K562 (cell line): ENCODE measurements at regions not wholly inside any gene's neighbourhood (a gene's known extent, or its start where the extent isn't known, plus 50 kb on each side); places are given as distances from the start of the nearest gene placed in this dataset.

Experiments used
- ATAC-seq: fragments of 200-7000 bp; cut with Tn5 transposase; 3 replicates; pipeline ENCODE4 v1.9.1; 2020; ENCODE audit warnings: moderate library complexity
- BruUV-seq: library from RNA; stranded (reverse); fragments of 400-500 nt; replicated peaks from 2 replicates; lab custom pipeline; 2021; lab: Mats Ljungman, UMichigan
- CTCF ChIA-PET: fragments of 300-600 bp; formaldehyde crosslinking; extraction: SDS; loops from one replicate; lab custom pipeline; 2021; ENCODE audit warnings: low intra/inter-chr PET ratio; lab: Yijun Ruan, JAX
- POLR2A ChIA-PET: fragments of 300-600, 350-650 bp; sonication (Branson Sonifier 250); formaldehyde crosslinking; extraction: SDS; loops from one replicate; lab custom pipeline; 2021; ENCODE audit warnings: antibody characterized with exemption, inconsistent platforms; lab: Yijun Ruan, JAX
- DNase-seq, 4 experiments: peaks; one replicate each; pipeline versions ENCODE4 v3.0.0 to v3.0.0-alpha.2; 2011 to 2018; ENCODE audit warnings: low spot score in 3 of 4, mixed read lengths in 3 of 4; ENCODE audit errors: extremely low read depth in 1 of 4
- FAIRE-seq: peaks from 2 replicates; lab custom pipeline; 2011; peaks lifted over from hg19 to GRCh38; lab: Jason Lieb, UNC
- H2AFZ ChIP-seq: 2 replicates; pipeline ENCODE4 v1.6.0; 2011; ENCODE audit warnings: low read depth, low read length, control low read depth, inconsistent platforms
- H3K27ac ChIP-seq: fragments of 200-600 bp; 3 replicates; pipeline ENCODE4 v1.8.0; 2011; ENCODE audit warnings: low read depth, mild to moderate bottlenecking, control low read depth, inconsistent platforms, low read length, moderate library complexity, mixed read lengths; ENCODE audit errors: extremely low read depth
- H3K27me3 ChIP-seq, 2 experiments: fragments of 300-600 bp in 1 of 2; 2 replicates in 1 of 2; 3 replicates in 1 of 2; pipeline versions ENCODE4 v1.6.0 to v1.8.0; 2011; ENCODE audit warnings: inconsistent platforms in 2 of 2, low read length in 2 of 2, mild to moderate bottlenecking in 1 of 2, mixed read lengths in 1 of 2, moderate library complexity in 1 of 2; ENCODE audit not compliant: control insufficient read depth in 2 of 2, insufficient read depth in 2 of 2
- H3K36me3 ChIP-seq: fragments of 300-600 bp; 3 replicates; pipeline ENCODE4 v1.8.0; 2011; ENCODE audit warnings: mild to moderate bottlenecking, low read length, inconsistent platforms; ENCODE audit not compliant: control insufficient read depth, insufficient read depth
- H3K4me1 ChIP-seq, 2 experiments: fragments of 200-600 bp in 1 of 2; replicated peaks in 1 of 2; 2 replicates in 1 of 2; 3 replicates in 1 of 2; pipeline versions ENCODE4 v1.5.1 to v1.8.0; 2011; ENCODE audit warnings: inconsistent platforms in 2 of 2, low read length in 2 of 2, mild to moderate bottlenecking in 1 of 2, mixed read lengths in 1 of 2, moderate library complexity in 1 of 2; ENCODE audit not compliant: control insufficient read depth in 2 of 2, insufficient read depth in 2 of 2
- H3K4me2 ChIP-seq: 2 replicates; pipeline ENCODE4 v1.6.1; 2011; ENCODE audit warnings: low read length, control low read depth, inconsistent platforms, mixed read lengths; ENCODE audit not compliant: insufficient read depth
- H3K4me3 ChIP-seq: fragments of 200-600 bp; sonication (generic), shearing (Covaris generic); 2 replicates; pipeline ENCODE4 v1.5.1; 2016; ENCODE audit warnings: control low read depth, inconsistent platforms
- H3K79me2 ChIP-seq: fragments of 200-600 bp; 3 replicates; pipeline ENCODE4 v1.8.0; 2011; ENCODE audit warnings: low read length, inconsistent platforms; ENCODE audit not compliant: control insufficient read depth, insufficient read depth
- H3K9ac ChIP-seq, 2 experiments: 2 replicates each; pipeline versions ENCODE4 v1.6.0 to v1.6.1; 2011; ENCODE audit warnings: low read depth in 2 of 2, low read length in 2 of 2, control low read depth in 1 of 2, inconsistent platforms in 1 of 2, mild to moderate bottlenecking in 1 of 2, mixed read lengths in 1 of 2; ENCODE audit not compliant: insufficient read depth in 1 of 2
- H3K9me1 ChIP-seq: one replicate; pipeline ENCODE4 v1.6.0; 2011; ENCODE audit warnings: inconsistent platforms, mild to moderate bottlenecking, low read length, moderate library complexity; ENCODE audit not compliant: control insufficient read depth, insufficient read depth
- H3K9me3 ChIP-seq: replicated peaks from 2 replicates; pipeline ENCODE4 v1.5.1; 2011; ENCODE audit warnings: low read depth, low read length, inconsistent platforms; ENCODE audit not compliant: control insufficient read depth, insufficient read depth
- H4K20me1 ChIP-seq: replicated peaks from 2 replicates; pipeline ENCODE4 v1.6.1; 2011; ENCODE audit warnings: low read length, inconsistent platforms, mixed read lengths; ENCODE audit not compliant: control insufficient read depth, insufficient read depth
- CBFB ChIP-seq: sonication (generic); formaldehyde crosslinking; IDR thresholded peaks from 2 replicates; pipeline ENCODE4 v1.4.0; 2020; ENCODE audit warnings: mild to moderate bottlenecking, missing genetic modification reagents
- EHMT2 ChIP-seq: fragments of 450-650 bp; IDR thresholded peaks from 2 replicates; pipeline ENCODE4 v1.6.1; 2018; ENCODE audit warnings: antibody characterized with exemption
- FOSL1 ChIP-seq: fragments of 200-800 bp; sonication (Bioruptor generic); conservative IDR thresholded peaks from 2 replicates; pipeline ENCODE4 v1.6.1; 2016; ENCODE audit warnings: missing genetic modification characterization, missing compliant biosample characterization
- GABPA ChIP-seq: fragments of 200-800 bp; sonication (Bioruptor generic); conservative IDR thresholded peaks from 2 replicates; pipeline ENCODE4 v1.6.1; 2016; ENCODE audit warnings: low read depth, missing genetic modification characterization, missing compliant biosample characterization
- MED1 ChIP-seq: sonication (generic); formaldehyde crosslinking; IDR thresholded peaks from 2 replicates; pipeline ENCODE4 v1.8.1; 2023; ENCODE audit warnings: missing genetic modification reagents, borderline replicate concordance
- RNF2 ChIP-seq: sonication (generic); IDR thresholded peaks from 2 replicates; pipeline ENCODE4 v1.6.1; 2016
- SNRNP70 ChIP-seq: fragments of 200-400 bp; formaldehyde crosslinking; optimal IDR thresholded peaks from 2 replicates; pipeline ENCODE3; 2017; ENCODE audit warnings: low read depth, low read length
- TCF7 ChIP-seq: sonication (generic); IDR thresholded peaks from 2 replicates; pipeline ENCODE4 v1.6.1; 2016; ENCODE audit warnings: antibody characterized with exemption, borderline replicate concordance
- ZNF384 ChIP-seq: IDR thresholded peaks from 2 replicates; pipeline ENCODE4 v1.6.1; 2012; ENCODE audit warnings: low read depth, low read length, improper control_type of control experiment
- ZZZ3 ChIP-seq: fragments of 450-650 bp; IDR thresholded peaks from 2 replicates; pipeline ENCODE4 v1.6.1; 2016; ENCODE audit warnings: antibody characterized with exemption, mild to moderate bottlenecking, moderate library complexity
- WGBS: fragments of 100-300 bp; shearing (Covaris generic); methylation state at CpG from one replicate; pipeline ENCODE4 v1.1.6; 2016; ENCODE audit warnings: low coverage, mixed read lengths; ENCODE audit not compliant: insufficient coverage; ENCODE audit errors: missing lambda C conversion rate; 5-methylcytosine and 5-hydroxymethylcytosine counted together
- in situ Hi-C: fragments of 300-500 bp; cut with MboI; formaldehyde crosslinking; loops from 4 replicates; pipeline ENCODE4 v1.15.0; 2018; ENCODE audit warnings: inconsistent platforms, mixed read lengths
- intact Hi-C: fragments of 100-400 bp; cut with micrococcal nuclease; formaldehyde crosslinking; loops from 2 replicates; pipeline ENCODE4 v1.14.2; 2022
- TF ChIP-seq, protein P1 (sequence below): sonication (generic); formaldehyde crosslinking; IDR thresholded peaks from 2 replicates; pipeline ENCODE4 v1.8.0; 2023; ENCODE audit warnings: mild to moderate bottlenecking, missing genetic modification reagents
- TF ChIP-seq, protein P2 (sequence below): sonication (generic); formaldehyde crosslinking; IDR thresholded peaks from 2 replicates; pipeline ENCODE4 v1.9.0; 2022; ENCODE audit warnings: mild to moderate bottlenecking, missing genetic modification reagents
- TF ChIP-seq, protein P3 (sequence below): IDR thresholded peaks from 2 replicates; pipeline ENCODE4 v1.6.1; 2011; ENCODE audit warnings: borderline replicate concordance, low read depth, mild to moderate bottlenecking, moderate library complexity, low read length; ENCODE audit not compliant: insufficient read depth, poor library complexity, severe bottlenecking

DNA sequence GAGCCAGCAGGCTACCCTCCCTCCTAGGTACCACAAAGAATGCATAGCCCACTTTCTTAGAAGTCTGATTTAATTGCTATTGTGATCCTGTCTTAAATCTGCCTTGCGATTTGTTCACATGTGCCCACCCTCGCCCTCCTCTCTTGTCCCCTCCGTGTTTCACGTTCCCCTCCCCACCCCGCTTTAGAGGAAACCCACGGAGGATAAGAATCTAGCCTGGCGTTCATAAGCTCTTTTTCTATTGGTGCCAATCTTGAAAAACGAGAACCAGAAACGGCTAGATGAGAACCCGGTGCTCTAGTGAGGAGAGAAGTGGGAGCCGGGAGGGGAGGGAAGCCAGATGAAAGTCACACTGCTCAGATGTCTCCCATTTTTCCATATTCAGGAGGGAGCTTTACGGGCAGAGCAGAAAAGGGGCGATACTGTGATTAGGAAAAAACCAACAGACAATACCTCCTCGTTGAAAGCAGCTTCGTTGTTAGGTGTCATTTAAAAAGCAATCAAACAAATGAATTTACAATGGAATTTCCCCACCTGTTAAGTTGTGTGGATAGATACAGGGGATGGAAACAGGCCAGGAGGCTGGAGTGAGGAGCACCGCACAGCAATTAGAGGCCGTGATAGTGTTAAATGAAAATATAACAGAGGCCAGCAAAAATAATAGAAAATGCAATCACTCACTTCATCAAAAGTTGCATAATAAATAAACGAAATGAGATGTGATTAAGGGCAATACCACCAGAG is 272.1 kb downstream of the GATA3 start:
- WGBS: 3% methylated on average over 17 of the region's 18 CpGs

DNA sequence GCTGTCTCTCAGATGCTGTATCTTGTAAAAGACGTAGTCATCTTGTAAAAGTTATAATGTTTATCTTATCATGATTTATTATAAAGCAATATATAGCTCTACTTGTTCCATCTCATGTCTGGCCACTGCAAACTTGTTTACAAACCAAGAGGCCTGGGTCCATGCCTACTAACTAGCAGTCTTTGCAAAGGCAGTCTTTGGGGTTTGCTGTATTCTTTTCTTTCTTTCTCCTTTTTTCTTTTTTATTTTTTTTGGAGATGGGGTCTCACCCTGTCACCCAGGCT is 272.6 kb downstream of the GATA3 start:
- H3K27ac ChIP-seq: no peak overlapping the region
- no TSS peak for BruUV-seq
- intact Hi-C loops (no loop called here), in situ Hi-C loops (no loop called here)
- ATAC-seq: no peak
- FAIRE-seq: no peak
- no peaks in the 10 kb centered on the region for H3K79me2 ChIP-seq
- no peaks in the 10 kb centered on the region for H3K9me3 ChIP-seq
- H3K4me1 ChIP-seq: no peaks in the 10 kb centered on the region
- H3K27me3 ChIP-seq: peaks cover 6 to 22% of the 10 kb centered on the region in 2 experiments
- no peak overlapping the region for H3K4me2 ChIP-seq
- CTCF ChIA-PET: no interaction called here
- H3K4me3 ChIP-seq: no peak overlapping the region
- no peak overlapping the region for H2AFZ ChIP-seq
- WGBS: 0% methylated on average over 1 of the region's 1 CpG
- no peak overlapping the region for H3K9ac ChIP-seq
- no peak for DNase-seq
- H4K20me1 ChIP-seq: no peaks in the 10 kb centered on the region
- H3K9me1 ChIP-seq: no peaks in the 10 kb centered on the region
- H3K36me3 ChIP-seq: no peaks in the 10 kb centered on the region
- POLR2A ChIA-PET: no interaction called here
- TF ChIP-seq SNRNP70 (no peak), GABPA (no peak), EHMT2 (no peak), CBFB (CRISPR knock-in tag) (no peak), FOSL1 (tag) (no peak), TCF7 (no peak), MED1 (CRISPR knock-in tag) (no peak), ZNF384 (no peak)
- TF ChIP-seq, protein P1, sequence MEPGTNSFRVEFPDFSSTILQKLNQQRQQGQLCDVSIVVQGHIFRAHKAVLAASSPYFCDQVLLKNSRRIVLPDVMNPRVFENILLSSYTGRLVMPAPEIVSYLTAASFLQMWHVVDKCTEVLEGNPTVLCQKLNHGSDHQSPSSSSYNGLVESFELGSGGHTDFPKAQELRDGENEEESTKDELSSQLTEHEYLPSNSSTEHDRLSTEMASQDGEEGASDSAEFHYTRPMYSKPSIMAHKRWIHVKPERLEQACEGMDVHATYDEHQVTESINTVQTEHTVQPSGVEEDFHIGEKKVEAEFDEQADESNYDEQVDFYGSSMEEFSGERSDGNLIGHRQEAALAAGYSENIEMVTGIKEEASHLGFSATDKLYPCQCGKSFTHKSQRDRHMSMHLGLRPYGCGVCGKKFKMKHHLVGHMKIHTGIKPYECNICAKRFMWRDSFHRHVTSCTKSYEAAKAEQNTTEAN (CRISPR knock-in tag): no peak
- TF ChIP-seq, protein P2, sequence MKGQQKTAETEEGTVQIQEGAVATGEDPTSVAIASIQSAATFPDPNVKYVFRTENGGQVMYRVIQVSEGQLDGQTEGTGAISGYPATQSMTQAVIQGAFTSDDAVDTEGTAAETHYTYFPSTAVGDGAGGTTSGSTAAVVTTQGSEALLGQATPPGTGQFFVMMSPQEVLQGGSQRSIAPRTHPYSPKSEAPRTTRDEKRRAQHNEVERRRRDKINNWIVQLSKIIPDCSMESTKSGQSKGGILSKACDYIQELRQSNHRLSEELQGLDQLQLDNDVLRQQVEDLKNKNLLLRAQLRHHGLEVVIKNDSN (CRISPR knock-in tag): no peak
- TF ChIP-seq, protein P3, sequence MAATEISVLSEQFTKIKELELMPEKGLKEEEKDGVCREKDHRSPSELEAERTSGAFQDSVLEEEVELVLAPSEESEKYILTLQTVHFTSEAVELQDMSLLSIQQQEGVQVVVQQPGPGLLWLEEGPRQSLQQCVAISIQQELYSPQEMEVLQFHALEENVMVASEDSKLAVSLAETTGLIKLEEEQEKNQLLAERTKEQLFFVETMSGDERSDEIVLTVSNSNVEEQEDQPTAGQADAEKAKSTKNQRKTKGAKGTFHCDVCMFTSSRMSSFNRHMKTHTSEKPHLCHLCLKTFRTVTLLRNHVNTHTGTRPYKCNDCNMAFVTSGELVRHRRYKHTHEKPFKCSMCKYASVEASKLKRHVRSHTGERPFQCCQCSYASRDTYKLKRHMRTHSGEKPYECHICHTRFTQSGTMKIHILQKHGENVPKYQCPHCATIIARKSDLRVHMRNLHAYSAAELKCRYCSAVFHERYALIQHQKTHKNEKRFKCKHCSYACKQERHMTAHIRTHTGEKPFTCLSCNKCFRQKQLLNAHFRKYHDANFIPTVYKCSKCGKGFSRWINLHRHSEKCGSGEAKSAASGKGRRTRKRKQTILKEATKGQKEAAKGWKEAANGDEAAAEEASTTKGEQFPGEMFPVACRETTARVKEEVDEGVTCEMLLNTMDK: no peak

More for the DNA sequence above, 272.1 kb downstream of the GATA3 start:
- DNase-seq: no peak
- Histone ChIP-seq H3K27me3 (peaks cover 4 to 19% of the 10 kb centered on the region in 2 experiments; a peak in 4 of 5 replicates), H3K4me1 (no peaks in the 10 kb centered on the region), H3K36me3 (no peaks in the 10 kb centered on the region), H3K9ac (no peak overlapping the region), H4K20me1 (no peaks in the 10 kb centered on the region), H3K4me3 (no peak overlapping the region), H3K4me2 (no peak overlapping the region), H3K9me1 (no peaks in the 10 kb centered on the region), H2AFZ (no peak overlapping the region), H3K27ac (no peak overlapping the region), H3K9me3 (no peaks in the 10 kb centered on the region), H3K79me2 (no peaks in the 10 kb centered on the region)
- ChIA-PET CTCF (no interaction called here), POLR2A (interaction anchor here (0.6 kb wide), 1 partner anchor 236 kb away, joined by 3 read pairs; no protein-coding TSS in a partner anchor)
- ATAC-seq: no peak
- intact Hi-C loops (no loop called here), in situ Hi-C loops (no loop called here)
- BruUV-seq: no TSS peak
- FAIRE-seq: no peak
- TF ChIP-seq RNF2 (0 out of 2 replicates have a peak, but pooled peaks have one; percentile 20), ZZZ3 (no peak)
